GM04503 (cell line): ENCODE measurements at regions not wholly inside any gene's neighbourhood (a gene's known extent, or its start where the extent isn't known, plus 50 kb on each side); places are given as distances from the start of the nearest gene placed in this dataset.
"Not testable (repeated sequence)": the region's sequence is repeated elsewhere in the genome, so short reads cannot be mapped to it uniquely, and the experiment has no call there.

Experiments
- DNase-seq: peaks from one replicate; pipeline ENCODE4 v3.0.0-alpha.2; 2012; ENCODE audit warnings: low read depth

DNA sequence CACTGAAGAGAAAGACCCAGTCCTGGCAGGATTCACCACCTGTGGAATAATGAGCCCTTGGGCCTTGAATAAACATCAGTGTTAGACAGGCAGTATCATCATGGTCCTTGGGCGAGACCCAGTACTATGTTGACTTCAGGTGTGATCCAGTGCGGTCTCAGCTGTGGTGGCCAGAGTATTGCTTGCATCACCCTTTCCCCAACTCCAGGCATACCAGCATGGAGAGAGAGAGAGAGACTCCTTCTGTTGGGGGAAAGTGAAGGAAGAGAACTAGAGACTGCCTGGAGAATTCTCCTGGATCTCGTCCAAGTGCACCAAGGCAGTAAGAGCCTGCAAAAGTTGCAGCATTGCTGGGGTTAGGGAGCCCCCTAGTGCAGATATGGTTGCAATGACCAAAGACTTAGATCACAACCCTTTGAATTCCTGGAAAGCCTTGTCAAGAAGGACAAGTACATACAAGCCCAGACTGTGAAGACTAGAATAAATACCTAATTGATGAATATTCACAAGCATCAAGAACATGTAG lies 61.1 kb upstream of the VAMP7 start:
- peak; percentile 65 for DNase-seq

DNA sequence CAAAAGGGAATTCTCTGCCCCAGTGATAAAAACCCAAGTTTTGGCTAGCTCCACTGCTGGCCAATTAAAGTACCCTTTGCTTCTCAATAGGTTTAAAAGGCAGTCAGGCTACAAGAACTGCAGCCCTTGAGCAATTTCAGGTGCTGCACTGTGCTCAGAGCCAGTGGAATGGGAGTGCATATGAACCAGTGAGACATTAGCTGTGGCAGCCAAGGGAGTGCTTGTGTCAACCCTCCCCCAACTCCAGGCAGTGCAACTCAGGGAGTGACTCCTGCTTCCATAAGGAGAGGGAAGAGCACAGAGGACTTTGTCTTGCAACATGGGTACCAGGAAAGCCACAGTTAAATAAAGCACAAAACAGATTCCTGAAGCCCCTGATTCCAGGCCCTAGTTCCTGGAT lies 61.6 kb upstream of the VAMP7 start:
- DNase-seq: no peak

DNA sequence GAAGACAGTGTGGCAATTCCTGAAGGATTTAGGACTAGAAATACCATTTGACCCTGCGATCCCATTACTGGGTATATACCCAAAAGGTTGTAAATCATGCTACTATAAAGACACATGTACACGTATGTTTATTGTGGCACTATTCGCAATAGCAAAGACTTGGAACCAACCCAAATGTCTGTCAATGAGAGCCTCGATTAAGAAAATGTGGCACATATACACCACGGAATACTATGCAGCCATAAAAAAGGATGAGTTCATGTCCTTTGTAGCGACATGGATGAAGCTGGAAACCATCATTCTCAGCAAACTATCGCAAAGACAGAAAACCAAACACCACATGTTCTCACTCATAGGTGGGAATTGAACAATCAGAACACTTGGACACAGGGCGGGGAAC lies 66.8 kb upstream of the VAMP7 start:
- not testable (repeated sequence) for DNase-seq

DNA sequence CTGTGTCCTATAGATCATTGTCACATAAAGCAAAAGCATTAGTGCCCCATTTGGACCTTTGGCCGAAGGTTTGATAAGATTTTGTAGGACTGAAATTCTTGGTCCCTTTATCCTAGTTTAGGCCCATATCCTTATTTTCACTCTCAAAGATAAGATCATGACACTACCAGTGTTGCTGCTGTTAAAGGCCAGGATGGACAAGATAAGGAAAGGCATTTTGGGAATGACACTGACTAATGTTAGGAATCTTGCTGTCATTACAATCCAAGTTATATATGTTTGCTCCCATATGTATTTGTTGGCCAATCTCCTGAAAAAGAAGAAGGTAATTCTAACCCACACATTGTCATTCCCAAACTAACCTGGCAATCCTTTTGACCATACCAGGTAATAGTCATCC lies 101.3 kb upstream of the VAMP7 start:
- DNase-seq: no peak

DNA sequence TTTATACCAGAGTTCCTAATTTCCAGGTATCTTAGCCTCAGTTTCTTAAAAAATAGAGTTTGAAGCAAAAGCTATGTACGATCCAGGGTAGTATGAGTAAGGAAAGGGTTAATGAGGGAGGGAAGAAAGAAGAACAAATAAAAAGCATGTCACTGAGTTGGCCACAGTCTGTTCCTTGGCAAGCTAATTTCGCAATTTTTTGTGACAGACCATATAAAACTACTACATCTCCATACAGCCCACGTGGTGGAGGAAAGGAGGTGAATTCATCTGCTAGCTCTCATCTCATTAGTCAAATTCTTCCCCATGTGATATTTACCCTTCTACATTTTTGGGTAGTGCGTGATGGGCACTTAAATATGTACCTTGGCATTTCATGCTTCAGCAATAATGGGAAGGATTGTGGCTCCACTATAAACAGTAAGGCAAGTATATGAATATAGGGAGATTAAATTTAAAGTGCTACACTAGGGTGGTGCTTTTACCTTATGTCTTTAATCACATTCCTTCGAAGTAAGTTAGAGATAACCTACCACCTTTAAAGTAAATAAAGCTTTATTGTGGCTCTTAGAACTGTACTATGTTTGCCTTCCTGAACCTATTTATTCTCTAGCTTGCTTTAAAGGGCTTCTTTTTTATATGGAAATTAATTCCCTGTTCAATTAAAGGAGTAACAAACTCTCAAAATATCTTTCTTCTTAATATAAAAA lies 102.1 kb upstream of the VAMP7 start:
- DNase-seq: no peak

DNA sequence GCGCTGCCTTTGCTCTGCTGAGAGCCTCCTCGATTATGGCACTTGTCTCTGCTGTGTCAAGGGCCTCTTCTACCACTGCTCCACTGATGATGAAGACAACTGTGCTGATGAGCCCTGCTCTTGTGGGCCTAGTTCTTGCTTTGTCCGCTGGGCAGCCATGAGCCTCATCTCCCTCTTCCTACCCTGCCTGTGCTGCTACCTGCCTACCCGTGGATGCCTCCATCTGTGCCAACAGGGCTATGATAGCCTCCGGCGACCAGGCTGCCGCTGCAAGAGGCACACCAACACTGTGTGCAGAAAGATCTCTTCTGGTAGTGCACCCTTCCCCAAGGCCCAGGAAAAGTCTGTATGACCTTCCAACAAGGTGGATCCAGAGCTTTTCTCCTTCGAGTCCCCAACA lies 106.8 kb upstream of the VAMP7 start:
- DNase-seq: no peak

DNA sequence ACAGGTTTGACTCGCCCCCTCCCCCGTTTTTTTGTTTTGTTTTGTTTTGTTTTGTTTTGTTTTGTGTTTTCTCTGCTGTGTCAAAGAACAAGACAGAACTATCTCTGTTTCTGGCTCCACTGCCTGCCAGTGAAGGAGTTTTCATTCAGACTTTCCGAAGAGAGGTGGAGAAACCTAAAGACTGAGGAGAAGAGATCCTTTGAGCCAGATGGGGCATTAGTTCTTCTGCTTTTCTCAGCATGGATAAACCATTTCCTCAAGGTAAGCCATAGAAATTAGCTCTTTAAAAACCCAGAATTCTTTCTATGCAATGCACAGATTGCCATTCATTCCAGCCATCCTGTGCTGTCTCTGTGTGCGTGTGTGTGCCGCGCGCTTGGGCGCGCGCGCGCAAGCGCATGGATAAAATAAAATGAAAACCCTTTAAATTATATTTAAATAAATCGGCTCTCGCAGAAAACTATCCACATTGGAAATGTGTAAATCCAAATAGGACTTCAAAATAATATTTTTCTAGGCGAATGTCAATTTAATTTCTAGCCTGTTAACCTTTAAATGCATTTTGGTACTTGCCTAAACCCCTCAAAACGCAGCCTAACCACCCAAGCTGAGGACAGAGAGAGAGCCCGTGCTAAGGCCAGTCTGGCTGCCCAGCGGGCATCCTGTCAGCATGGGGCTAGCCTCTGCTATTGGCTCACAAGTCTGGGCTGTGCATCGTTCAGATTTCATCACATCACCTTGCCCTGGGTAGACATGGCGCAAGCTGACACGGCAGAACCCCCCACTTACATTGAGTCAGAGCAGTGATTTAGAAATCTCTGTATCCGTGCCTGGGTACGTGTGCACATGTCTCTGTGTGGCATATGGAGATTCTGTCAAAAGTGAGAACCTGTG lies 113.0 kb upstream of the VAMP7 start:
- DNase-seq: no peak

DNA sequence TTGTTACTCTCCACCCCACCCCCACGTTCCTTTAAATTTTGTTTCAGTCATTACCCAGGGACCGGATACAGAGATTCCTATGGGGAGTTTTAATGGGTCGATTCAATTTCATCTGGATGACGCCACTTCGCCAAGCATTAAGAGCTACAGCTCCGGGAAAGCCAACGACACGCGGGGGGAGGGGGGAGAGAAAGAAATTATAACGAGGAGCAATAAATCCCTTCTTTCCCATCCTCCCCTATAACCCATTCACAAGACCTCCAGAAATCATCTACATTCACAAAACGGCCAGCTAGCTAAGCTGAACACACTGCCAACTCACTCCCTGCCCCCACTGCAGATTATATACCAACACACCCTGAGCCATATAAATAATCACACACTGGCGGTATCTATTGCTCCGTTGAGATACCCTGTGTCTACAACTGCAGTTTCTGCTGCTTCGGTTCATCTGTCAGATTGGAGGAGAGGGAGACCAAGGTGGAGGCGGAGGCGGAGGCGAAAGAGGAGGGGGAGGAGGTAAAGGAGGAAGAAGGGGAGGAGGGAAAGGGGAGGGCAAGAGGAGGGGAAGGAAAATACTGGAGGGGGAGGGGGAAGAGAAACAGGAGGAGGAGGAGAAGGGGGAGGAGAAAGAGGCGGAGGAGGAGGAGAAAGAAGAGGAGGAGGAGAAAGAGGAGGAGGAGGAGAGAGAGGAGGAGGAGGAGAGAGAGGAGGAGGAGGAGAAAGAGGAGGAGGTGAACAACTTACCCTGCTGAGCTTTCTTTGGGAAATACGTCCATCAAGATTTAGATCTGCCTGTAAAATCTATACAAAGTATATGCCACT lies 113.9 kb upstream of the VAMP7 start:
- peak; percentile 42 for DNase-seq

DNA sequence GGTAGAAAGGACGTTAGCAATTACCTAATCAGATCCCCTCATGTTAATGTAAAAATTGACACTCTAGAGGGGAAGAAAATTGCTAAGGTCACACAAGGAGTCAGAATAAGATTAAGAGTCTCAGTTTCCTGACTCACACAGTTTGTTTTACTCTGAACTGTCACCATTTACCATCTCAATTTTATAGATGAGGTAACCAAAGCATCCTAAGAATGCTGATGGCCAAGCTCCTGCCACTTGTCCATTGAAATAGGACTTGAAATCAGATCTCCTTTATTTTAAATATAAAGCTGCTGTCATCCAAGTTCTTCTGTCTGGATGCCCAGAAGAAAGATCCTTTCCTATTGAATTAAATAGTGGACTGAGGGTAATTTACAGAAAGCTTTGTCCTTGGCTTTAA lies 114.8 kb upstream of the VAMP7 start:
- no peak for DNase-seq

DNA sequence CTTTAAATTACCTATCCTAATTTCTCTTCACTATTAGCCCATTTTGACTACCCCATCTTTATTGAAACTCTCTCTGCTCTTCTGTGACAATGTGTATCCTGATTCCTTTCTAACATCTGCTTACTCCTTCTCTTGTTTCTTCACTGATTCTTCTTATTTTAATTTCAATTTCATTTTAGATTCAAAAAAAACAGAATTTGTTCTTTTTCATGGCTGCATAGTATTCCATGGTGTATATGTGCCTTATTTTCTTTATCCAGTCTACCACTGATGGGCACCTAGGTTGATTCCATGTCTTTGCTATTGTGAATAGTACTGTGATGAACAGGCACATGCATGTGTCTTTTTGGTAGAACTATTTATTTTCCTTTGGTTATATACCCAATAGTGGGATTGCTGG lies 120.0 kb upstream of the VAMP7 start:
- DNase-seq: no peak

DNA sequence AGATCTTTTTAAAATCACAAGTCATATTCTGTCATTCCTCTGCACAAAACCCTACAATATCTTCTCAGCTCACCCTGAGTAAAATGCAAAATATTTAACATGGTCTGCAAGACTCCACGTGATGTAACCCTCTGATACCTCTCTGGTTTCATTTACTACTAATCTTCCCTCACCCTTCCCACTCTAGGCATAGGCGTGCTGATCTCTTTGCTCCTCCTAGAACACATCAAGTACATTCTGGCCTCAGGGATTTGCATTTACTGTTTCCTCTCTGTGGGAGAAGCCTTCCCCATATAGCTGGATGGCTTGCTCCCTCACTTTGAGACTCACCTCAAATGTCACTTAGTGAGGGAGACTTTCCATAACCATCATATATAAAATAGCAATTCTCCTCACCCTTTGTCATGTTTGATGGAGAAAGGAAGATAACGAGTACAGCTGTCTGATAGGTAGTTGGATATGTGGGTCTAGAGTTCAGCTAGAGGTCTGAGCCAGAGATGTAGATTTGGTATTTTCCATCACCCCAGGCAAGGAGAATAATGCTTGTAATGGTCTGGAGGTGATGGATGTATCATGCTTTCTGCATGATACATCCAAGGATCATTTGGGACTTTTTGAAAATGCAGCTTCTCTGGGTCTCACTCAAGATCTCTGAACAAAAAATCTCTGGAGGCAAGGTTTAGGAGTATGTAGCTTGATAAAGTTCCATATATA lies 123.9 kb upstream of the VAMP7 start:
- DNase-seq: no peak

DNA sequence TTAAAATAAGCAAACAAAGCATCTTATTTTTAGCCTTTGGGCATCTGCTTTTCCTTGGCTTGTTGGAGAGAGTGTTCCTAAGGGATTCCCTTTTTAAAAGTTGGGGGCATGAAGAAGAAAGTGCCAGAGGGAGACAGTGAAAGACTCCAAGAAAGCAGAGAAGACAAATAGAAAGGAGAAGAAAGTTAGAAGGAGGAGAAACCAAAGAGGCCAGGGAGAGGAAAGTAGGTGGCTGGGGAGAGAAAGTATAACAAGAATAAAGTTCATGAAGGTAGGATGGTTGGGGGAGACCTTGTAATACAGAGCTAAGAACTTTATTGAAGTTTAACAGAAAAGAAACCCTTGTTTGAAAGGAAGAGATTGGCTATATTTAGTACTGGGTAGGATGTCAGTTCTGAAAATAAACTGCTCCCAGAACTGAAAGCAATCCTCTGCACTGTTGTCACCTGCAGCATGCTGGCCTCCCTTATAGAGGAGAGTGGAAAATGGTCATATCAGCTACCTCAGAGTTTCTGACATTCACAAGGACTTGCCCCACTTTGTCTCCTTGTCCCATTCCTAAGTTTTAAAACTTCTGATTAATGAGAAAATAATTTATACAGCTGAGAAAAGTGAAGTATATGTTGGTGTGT lies 125.3 kb upstream of the VAMP7 start:
- no peak for DNase-seq

DNA sequence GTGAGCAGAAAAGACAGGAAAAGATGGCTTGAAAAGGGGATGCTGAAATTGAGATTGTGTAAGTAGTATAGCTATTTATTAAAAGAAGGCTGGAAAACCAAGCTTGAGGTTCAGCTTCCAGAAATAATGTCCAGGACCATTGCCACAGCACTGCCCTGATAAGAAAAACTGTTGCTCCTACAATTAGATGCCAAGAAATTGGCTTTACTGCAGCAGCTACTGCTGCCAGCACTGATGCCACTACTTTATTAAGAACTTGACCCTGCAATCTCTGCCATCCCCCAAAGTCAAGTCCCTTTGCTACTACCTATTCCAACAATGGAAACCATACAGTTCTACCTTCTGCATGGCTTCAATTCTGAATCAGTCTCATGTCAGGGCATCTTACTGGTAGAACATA lies 130.0 kb upstream of the VAMP7 start:
- no peak for DNase-seq

DNA sequence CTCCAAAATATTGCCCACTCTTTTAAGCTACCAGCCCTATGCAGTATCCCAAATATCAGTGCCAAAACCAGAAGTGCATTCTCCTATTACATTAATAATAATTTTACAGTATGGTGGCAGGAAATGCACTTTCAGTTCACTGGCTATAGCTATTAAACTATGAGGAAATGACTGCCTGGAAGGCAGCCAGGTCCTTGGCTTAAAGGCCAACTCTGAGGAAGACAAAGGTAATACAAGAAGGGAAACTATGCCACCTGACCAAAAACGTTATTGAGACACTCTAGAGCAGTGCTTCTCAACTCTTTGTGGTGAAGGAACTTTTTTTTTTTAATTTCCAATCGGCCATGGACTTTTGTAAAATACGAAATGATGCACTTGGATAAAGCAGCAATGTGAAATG lies 133.6 kb upstream of the VAMP7 start:
- no peak for DNase-seq

DNA sequence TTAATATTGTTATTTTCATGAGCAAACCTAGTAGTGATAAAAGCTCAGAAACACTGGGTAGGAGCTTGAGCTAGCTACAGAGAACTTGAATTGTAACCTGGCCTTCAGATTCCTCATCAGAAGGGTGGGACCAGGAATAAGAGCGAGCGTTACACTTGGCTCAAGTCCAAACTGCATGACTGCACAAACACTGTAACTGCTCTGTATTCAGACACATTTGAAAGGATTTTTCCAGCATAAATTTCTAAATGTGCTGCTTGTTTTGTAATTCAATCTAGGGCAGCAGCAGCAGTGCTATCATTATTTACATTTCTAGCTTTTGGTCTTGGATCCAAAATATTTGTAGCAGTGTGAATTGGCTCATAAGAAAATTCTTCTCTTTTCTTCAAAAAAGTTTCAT lies 133.0 kb upstream of the TMLHE start:
- DNase-seq: no peak

DNA sequence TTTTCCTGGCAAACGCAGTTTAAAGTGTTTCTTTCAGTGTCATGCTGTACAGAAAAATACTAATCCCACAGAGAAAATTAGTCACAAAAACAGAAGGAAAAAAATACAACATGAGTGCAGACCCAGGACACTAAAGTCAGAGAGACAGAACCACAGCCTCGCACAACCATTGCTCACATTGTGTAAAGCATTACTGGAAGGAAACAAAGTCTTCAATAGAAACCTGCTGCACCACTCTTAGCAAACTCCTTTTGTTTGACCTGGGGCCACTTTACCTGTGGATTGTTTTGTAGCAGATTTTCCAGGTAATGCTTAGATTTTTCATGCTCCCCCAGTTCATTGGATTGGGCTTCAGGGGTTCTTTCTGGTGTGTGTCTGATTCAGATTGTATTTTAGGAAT lies 131.8 kb upstream of the TMLHE start:
- no peak for DNase-seq

DNA sequence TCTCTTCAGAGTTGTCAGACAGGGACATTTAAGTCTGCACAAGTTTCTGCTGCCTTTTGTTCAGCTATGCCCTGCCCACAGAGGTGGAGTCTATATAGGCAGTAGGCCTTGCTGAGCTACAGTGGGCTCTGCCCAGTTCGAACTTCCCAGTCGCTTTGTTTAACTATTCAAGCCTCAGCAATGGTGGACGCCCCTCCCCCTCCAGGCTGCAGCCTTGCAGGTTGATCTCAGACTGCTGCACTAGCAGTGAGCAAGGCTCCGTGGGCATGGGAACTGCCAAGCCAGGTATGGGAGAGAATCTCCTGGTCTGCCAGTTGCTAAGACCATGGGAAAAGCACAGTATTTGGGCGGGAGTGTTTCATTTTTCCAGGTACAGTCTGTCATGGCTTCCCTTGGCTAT lies 115.6 kb upstream of the TMLHE start:
- not testable (repeated sequence) for DNase-seq

DNA sequence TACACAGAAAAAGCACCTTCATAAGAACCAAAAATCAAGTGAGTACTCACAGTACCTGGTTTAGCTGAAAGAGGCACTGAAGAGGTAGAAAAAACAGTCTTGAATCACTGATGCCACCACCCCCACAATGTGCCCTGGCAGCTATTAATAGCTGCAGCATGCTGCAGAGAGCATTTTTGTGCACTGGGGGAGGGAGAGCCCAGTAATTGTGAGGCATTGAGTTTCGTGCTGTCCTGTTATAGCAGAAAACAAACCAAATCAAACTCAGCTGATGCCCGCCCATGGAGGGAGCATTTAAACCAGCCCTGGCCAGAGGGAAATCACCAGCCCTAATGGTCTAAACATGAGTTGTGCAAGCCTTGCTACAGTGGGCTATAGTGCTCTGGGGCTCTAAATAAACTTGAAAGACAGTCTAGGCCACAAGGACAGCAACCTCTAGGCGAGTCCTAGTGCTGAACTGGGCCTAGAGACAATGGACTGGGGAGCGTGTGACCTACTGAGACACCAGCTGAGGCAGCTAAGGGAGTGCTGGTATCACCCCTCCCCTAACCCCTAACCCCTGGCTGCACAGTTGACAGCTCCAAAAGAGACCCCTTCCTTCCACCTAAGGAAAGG lies 106.3 kb upstream of the TMLHE start:
- peak; percentile 3 for DNase-seq

DNA sequence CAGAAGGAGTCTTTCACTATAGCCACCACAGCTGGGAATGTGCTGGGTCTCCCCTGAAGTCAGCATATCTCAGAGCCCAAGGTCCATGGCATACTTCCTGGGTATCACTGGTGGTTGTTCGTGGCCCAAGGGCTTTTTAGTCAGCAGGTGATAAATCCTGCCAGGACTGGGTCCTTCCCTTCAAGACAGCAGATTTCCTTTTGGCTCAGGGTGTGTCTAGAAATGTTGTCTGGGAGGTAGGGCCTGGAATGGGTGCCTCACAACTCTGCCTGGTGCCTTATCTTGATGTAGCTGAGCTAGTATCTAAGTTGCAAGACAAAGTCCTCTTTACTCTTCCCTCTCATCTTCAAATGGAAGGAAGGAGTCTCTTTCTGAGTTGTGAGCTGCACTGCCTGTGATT lies 102.4 kb upstream of the TMLHE start:
- no peak for DNase-seq

DNA sequence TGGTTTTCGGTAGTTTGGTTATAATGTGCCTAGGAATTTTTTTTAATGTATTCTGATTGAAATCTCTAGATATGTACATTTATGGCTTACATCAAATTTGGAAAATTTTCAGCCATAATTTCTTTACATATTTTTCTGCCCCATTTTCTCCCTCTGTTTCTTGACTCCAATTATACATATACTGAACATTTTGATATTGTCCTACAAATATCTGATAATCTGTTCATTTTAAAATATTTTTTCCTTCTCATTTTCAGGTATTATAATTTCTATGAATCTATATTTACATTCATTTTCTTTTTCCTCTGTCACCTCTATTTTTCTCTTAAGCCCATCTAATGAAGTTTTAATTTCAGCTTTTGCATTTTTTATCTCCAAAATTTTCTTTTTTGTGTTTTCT lies 82.7 kb upstream of the TMLHE start:
- no peak for DNase-seq

DNA sequence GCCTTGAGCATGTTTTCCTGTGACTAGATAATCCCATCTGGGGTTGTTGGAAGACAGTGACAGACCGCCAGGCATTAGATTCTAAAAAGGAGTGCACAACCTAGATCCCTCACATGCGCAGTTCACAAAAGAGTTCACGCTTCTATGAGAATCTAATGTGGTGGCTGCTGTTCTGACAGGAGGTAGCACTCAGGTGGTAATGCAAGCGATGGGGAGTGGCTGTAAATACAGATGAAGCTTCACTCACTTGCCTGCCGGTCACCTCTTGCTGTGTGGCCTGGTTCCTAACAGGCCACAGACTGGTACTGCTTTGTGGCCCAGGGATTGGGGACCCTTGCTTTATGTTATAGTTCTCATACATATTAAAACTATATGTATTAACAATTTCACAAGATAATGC lies 81.9 kb upstream of the TMLHE start:
- DNase-seq: no peak
